ENCODE measurements at regions not wholly inside any gene's neighbourhood (a gene's known extent, or its start where the extent isn't known, plus 50 kb on each side); places are given as distances from the start of the nearest gene placed in this dataset.

GRCh38 chr10:81569488-81569887 lies 305.5 kb upstream of the NRG3 start:
- TF ChIP-seq CTCF (IDR thresholded peaks at IDR 0.05) (no peak), POLR2A (IDR thresholded peaks at IDR 0.05) (no peak)

Measured in lower leg skin (tissue), 3 donors.